Islet precursor cell (in vitro differentiated cells): ENCODE measurements at regions not wholly inside any gene's neighbourhood (a gene's known extent, or its start where the extent isn't known, plus 50 kb on each side); places are given as distances from the start of the nearest gene placed in this dataset.

Experiments used
- DNase-seq: peaks from one replicate; pipeline ENCODE4 v3.0.0-alpha.2; 2018

DNA sequence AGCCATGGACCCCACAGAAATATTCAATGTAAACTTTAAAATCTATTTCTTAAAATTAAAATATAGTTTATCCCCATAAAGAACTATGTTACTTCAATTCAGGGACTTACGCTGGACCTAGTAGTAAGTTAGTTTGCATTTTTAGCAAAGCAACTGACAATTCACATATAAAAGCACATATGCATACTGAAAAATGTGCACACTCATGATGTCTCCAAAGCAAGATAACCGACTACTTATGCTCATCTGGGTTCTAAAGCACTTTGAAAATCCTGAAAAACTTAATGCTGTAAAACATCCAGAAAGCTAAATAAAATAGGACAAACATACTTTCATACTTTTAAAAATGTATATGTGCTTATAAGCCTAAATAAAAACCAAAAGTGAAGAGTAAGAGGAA lies 264.4 kb upstream of the GAS1 start:
- no peak for DNase-seq

DNA sequence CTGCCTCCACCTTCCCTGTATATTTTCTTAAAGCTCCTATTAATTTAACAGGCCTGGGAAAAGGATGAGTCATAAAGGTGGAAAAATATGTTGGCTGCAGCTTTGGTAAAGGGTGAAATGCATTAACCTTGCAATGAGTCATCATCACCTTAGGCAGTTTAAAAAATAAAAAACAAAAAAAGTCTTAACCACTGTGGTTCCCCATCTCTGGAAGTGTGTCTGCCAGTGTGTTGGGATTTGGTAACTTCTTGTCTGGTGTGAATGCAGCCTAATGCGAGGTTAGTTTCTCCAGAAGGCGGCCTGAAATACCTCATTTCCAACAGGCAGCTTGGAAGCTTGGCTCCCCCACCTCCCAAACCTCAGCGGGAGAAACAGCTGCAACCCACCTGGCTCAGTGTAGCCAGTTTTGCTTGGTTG lies 265.3 kb upstream of the GAS1 start:
- peak; percentile 83 for DNase-seq

DNA sequence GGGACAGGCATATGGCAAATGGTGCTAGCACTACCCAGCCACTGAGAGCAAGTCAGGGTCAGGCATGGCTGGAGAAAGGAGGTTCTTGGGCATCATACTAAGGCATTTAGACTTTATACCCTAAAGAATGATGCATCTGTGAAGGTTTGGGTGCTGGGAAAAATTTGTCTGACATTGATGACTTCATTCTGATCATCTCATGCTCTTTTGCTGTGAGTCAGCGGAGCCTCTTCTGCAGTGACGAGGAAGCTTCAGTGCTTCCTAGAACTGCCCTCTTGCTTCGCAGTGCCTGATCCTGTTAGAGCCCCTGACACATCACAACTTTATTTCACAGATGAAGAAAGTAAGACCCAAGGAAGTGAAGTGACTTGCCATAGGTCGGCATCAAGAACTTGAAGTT lies 266.6 kb upstream of the GAS1 start:
- DNase-seq = peak; percentile 65

DNA sequence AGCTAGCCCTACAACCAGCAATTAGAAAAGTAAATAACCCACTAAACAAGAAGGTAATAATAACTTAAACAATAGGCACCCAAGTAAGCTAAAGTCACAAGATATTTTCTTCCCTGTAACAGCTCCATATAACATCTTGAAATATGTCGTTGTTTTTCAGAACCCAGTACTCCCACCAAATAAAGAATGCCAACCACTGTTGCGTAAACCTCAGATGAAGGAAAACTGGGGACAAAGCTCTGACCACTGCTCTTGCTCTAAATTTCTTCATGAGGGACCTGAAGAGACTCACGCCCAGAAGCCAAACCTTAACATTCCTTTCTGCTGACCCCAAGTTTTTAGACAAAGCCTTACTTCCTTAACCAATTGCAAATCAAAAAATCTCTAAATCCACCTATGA lies 267.7 kb upstream of the GAS1 start:
- DNase-seq = no peak

DNA sequence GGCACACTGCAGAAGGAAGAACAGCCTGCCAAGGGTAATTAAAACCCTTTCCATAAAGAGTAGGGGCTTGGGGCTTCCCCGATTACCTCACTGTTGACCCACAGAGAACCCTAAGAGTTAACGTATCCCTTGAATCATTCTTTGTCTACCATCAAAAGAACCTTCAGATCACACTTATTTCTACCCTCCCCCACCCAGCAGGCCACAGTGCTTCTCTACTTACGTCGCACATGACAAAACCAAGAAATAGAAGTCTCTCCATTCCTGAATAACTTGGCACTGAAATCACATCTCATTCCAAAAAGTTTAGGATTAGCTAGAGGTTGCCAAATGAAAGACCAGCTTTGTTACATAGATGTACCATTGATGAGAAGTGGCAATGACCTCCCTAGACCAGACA lies 268.7 kb upstream of the GAS1 start:
- DNase-seq = no peak

DNA sequence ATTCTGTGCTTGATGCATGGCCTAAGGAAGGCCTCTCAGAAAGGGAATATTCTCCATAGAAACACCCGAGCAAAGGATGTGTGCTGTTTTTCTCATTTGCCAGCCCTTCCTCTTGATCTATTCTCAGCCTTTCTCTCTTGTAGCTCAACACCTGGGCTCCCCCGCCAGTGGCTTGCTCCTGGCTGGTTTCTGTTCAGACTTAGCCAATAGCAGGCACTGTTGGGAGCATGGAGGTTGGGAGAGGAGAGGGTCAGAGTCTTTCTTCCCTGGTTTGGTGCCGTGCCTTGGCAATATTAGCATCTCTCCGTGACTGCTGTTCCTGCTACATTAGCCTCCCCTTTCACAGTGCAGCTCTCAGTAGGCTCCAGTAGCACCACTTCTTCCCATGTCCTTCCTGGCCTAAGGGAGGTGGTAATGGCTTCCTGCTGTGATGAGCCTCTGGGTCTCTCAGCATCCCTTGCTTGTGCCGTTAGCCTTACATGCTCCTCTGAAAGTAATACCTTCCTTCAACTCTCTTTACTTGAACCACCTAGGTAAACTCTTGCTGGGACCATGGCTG lies 269.7 kb upstream of the GAS1 start:
- DNase-seq = no peak

DNA sequence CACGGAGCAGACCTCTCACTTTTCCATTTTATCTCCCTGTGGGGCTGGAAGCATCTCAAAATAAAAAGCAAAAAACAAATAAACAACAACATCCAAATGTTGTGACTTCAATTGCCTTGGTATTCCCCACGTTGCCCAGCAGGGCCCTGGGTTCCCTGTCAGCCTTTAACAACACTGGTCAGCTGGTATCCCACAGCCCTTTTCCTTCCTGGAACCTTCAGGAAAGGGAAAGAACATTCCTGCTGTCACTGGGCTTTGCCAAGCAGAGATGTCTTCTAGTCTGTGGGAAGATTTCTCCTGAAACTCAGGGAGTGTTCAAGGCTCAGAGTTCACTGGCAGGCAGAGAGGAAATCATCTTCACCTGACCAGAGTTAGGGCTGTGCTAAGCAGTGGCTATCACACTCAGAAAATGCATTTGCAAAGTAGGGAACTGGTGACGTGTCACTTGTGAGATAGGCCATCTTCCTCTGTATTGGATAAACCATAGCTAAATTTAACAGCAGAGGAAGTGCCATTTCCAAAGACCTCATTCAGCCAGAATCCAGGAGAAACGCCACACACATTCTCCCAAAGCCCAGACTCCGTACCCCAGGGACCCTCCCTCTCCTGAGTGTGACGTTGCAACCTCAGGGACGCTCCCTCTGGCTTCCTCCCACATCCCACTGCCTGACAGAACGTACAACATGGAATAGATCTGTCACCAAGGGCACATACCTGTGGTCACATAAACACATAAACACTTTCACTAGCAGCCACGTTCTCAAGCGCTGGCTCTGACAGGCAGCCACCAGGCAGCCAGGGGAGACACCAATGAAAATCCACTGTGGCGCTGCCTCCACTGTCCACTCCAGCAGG lies 274.0 kb upstream of the DAPK1 start:
- peak; percentile 62 for DNase-seq

DNA sequence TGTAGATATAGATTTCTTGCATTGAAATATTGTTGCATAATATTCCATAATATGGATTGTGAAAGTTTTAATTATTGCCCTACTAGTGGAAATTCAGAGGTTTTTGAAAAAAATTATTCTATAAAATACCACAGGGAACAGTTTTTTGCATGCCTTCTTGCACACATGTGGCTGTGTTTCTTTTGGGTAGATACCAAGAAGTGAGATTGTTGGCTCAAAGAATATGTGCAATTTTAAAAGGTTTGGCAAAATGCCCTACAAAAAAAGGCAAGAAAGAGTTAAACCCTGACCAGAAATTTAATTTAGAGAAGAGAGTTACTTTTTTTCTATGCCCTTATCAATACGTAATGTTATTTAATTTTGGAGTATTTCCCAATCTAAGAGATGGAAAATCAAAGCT lies 270.8 kb upstream of the DAPK1 start:
- DNase-seq = no peak

DNA sequence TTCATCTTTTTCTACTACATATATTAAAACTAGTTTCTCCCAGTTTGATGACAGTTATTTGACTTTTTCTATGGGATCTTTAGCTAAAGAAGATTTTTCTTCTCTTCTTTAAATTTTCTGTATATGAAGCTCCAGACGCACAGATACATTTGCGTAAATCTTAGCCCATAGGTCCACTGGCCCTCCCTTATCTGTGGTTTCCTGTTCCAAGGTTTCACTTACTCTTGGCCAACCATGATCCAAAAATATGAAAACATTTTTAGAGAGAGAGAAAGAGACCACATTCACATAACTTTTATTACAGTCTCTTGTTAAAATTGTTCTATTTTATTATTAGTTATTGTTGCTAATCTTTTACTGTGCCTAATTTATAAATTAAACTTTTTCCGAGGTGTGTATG lies 270.2 kb upstream of the DAPK1 start:
- no peak for DNase-seq

DNA sequence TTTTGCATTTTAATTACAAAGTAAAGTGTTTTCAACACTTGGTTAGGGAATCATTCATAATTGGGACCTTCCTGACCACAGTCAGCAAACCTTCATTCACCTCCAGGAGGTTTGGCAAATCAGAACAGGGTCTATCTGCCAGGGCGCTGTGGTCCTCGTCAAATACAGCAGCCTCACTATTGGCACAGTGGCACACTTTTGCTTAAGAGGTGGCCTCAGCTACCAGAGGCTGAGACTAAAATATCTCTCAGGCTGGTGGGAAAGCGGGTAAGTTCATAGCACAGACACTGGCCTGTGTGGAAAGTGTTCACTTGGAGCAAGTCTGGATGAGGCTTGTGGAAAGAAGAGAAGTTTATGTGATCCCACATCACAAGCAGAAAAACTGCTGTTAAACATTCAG lies 268.6 kb upstream of the DAPK1 start:
- no peak for DNase-seq

DNA sequence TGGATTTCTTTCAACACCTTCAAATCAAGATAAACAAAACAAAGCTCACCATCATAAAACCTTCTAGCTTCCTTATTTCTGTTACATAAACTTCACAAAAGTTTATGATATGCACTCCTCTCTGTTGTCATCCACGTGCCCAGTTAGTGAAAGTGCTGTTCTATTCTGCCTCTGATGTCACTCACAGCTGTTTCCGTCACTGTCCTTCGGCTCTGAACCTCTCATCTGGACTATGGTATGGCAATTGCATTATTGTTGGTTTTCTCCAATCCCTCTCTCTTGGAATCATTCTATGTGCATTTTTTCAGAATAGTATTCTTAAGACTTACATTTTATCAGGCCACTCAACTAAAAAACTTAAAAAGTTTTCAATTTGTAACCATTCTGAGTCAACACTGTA lies 264.2 kb upstream of the DAPK1 start:
- DNase-seq = no peak

DNA sequence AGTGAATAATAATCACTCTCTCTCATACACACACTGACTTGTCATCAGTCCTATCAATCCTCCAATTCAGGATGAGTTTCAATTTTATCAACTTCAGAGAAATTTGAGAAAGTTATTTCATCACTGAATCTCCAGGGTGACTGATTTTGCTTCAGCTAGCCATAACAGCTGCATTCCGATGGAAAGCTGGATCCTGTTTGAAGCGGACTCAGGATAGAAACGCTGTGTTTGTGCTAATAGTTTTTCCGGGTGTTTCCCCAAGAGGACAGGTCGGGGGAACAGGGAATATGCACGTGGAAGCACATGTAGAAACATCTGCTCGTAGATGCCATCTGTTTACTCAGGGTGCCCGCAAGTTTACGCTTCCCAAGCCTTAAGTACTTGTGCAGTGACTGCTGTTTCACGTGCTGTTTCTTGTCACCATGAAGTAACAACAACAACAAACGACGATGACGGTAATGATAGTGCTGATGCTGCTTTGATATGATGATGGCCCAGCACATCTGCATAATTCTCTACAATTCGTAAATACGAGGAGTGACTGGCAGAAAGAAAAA lies 263.7 kb upstream of the DAPK1 start:
- DNase-seq = no peak

DNA sequence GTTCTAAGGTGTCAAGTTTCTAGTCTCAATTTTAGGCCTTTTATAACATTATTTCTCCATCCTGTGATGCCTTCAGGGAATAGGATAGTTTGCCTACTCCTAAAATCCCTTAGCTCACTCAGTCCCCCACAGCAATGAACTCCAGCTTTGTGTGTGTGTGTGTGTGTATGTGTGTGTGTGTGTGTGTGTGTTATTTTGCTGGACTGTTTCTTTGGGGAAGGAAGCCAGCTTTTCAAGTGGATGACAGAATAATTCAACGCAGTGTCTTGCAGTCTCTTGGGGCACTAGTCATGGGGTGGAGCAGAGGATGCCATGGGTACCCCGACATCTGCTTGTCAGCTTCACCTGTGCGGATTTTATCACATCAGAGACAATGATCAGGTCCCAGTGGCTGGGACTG lies 262.8 kb upstream of the DAPK1 start:
- no peak for DNase-seq

DNA sequence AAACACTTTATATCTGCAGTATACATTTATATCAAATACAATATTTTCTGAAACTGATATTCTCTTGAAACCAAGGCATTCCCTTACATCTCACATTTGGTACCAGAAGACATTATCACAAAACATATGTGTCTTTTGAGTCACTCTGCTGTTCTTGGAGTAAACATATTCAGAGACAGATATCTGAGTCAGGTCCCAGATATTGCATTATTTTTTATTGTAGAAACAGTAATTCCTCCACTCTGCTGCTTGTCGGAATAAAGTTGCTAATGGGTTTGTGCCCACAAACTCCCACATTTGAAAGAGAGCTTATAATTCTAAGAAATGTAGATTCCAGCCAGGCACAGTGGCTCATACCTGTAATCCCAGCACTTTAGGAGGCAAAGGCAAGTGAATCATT lies 261.1 kb upstream of the DAPK1 start:
- no peak for DNase-seq

DNA sequence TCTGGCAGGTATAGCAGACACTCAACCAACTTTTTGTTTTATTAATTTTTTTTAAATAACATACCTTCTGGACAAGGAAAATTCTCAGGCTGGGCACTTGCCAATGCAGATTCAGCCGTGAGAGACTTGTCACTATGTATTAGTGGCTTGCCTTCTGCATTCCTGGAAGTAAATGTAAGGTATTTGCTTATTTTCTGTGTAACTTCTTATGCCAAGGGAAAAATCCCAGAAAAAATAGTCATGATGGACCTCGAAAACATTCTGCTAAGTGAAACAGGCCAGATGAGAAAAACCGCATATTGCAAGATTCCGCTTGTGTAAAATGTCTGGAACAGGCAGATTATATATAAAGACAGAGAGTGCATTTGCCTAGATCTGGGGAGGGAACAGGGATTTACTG lies 260.3 kb upstream of the DAPK1 start:
- DNase-seq = no peak

DNA sequence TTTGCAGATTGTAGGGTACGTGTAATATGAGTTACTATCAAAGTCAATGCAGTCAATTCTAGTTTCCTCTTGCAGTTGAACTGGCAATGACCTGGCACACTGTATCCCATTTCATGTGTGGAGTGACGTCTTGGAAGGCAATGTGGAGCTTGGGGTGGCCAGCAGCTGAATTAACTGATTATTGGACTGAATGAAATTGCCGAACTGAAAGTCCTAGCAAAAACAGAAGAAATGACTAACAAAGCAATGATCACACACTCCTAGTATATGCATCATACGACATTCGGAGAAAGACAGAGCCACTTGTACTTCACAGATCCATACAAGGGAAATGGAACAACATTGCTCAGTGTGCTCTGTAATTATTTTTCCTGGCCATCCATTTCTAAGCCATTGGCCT lies 259.1 kb upstream of the DAPK1 start:
- no peak for DNase-seq

DNA sequence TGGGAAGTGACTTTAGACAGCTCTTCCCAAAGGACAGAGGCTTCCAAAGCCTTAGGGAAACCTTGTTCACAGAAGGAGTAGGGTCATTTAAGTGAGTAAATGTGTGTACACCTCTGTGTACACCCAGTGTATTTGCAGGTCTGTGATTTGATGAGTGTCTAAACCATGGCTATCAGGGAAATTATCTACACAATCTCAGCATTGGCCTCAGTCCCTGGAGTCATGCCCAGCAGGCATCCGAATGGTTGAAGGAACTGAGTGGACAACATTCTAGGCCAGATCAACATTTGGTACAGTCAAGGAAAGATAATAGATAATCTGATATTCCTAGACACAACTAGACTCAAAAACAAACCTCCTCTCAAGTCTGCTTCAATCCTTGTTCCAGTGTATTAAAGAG lies 258.4 kb upstream of the DAPK1 start:
- DNase-seq = no peak

DNA sequence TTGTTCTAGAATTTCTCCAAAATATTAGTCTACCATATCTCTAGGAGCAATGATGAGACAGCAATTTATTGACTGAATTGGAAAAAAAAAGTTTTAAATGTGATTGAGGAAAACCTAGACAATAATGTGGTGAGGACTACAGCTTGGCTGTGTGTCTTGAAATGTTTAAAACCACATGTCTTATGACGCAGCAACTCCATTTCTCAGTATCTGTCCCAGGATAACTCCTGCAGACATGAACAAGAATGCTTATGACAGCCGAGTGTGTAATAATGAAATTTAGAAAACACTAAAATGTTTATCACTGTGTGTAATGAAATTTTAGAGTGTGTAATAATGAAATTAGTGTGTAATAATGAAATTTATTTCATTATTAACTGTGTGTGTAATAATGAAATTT lies 254.1 kb upstream of the DAPK1 start:
- no peak for DNase-seq

DNA sequence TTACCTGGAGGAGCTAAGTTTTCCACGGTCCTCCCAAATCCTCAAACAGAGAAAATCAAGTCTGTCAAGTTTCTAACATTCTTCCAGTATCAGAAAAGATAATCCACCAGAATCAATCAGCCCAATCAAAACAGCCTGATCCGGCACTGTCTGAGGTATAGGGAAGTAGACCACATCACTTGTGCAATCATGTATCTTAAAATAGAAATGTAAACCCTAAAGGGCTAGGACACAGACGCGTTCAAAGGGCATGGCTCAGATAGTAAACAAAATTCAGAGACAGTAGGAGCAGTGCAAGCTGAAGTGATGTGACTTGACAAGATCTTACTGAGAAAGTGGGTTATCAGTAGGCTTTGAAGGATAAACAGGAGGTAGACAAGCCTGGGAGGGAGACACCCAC lies 252.4 kb upstream of the DAPK1 start:
- no peak for DNase-seq

DNA sequence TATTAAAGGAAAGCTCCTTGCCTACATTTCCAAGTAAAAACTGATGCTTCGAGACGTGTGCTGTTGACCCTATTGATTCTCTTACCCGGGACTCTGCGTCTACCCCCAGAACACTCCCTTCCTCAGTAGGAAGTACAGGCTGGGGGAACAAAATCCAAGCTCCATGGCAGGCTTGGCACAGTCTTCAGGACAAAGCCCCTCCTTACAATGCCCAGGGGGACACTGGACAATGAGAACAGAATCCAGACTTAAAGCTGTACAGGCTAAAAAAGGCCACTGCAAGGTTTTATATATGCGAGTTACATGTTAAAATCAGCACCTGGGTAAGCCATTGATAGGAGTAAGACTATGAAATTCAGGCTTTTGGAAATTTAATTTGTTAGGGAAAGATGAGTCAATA lies 250.6 kb upstream of the DAPK1 start:
- DNase-seq = no peak

DNA sequence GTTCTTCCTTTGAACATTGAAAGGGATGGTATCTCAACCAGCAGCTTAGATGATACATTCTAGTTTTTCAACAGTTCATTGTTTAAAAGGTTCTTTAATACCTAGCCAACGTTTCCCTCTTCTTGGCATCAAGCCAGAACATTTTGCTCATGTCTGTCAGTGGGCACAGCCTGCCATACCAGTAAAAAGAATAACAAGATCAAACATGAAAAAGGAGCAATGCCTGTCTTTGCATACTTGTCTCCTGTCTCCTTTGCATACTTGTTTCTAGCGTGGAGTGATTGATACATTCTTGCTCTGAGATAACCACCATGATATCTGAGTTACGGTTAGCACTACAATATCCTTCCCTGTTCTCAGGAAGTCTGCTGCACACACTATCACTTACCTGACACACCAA lies 248.6 kb upstream of the DAPK1 start:
- DNase-seq = no peak

DNA sequence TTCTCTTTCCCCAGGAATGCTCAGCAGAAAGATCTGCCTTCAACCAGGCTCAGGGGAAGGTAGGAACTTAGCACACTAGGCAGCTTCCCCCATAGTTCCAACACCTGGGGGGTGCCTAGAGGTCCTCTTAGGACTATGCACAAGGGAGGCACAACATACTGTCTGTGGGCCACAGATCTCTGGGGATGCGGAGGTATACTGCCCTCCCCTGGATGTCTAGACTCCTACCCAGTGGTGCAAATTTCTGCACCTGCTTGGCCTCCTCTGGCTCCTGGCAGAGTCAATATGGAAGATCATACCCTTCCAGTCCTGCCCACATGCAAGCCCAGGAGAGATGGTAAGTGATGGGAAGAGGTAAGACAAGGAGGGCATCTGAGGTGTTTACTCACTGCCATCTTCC lies 247.5 kb upstream of the DAPK1 start:
- no peak for DNase-seq

DNA sequence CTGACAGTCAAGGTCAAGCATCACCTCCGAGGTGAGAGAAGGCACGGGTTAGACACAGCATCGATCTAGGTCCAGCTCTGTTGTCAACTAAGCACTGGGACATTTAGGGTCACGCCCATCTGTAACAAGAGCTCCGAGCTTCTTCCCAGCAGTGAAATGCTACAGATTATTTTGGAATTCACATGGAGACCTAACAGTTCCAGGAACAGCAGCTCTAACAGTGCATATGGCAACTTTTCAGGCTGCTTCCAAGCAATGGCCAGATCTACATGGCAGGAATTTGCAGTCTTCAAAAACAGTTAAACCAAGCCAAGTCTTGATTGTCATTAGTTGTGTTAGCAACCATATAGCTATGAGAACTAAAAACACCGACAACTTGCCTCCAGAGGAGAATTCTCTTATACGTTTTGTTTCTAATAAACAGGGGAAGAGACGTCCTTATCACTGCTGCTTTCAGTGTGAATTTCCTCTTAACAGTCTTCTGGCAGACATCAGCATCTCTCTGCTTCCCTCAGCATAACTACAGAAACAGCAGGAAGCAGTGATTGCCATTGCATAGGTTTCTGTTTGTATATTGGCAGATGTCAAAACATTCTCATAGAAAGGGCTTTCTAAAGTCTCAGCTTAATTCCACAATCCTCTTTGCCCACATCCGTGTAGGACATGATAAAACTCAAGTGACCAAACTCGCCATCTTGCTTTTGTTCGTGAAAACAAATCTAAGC lies 242.1 kb upstream of the DAPK1 start:
- no peak for DNase-seq

DNA sequence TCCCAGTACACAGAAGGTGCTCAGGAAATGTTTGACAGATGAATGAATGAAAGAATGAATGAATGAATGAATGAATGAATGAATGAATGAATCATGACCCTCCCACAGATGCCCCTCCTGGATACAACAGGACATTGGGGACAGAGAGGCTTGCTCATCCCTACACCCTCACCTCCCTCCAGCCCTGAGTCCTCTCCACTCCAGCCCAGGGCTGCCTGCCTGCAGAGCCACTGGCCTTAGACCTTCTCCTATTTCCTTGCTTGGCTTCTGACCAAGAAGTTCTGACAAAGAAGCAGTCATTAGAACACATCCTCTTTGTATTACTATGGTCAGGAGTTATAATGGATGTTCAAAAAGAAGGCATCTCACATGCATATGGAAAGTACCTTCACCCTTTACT lies 240.7 kb upstream of the DAPK1 start:
- no peak for DNase-seq
